ENCODE measurements at regions not wholly inside any gene's neighbourhood (a gene's known extent, or its start where the extent isn't known, plus 50 kb on each side); places are given as distances from the start of the nearest gene placed in this dataset.
A peak's percentile ranks its signal among the peaks of the same experiment; 100 is the strongest.
"Not testable (repeated sequence)": the region's sequence is repeated elsewhere in the genome, so short reads cannot be mapped to it uniquely, and the experiment has no call there.

- DNase-seq, result no peak
Observed at GRCh38 chr13:63249411-63250187, 1834.0 kb upstream of the PCDH20 start.

- not testable (repeated sequence) for DNase-seq
Observed at GRCh38 chr13:63236667-63237396, 1821.2 kb upstream of the PCDH20 start.

- not testable (repeated sequence) for DNase-seq
Observed at GRCh38 chr13:63218596-63218995, 1802.9 kb upstream of the PCDH20 start.

GRCh38 chr13:63209330-63210017, 1793.8 kb upstream of the PCDH20 start:
- no peak for DNase-seq

GRCh38 chr13:63208826-63209225, 1793.2 kb upstream of the PCDH20 start:
- no peak for DNase-seq

GRCh38 chr13:63206461-63206860, 1790.8 kb upstream of the PCDH20 start:
- no peak for DNase-seq

- no peak for DNase-seq
Observed at GRCh38 chr13:63201493-63201892, 1785.8 kb upstream of the PCDH20 start.

GRCh38 chr13:63199508-63199907, 1783.9 kb upstream of the PCDH20 start:
- no peak for DNase-seq

- peak; percentile 28 for DNase-seq
Observed at GRCh38 chr13:63198071-63198470, 1782.4 kb upstream of the PCDH20 start.

GRCh38 chr13:63195726-63196125, 1780.1 kb upstream of the PCDH20 start:
- DNase-seq, result no peak

GRCh38 chr13:63190742-63191141, 1775.1 kb upstream of the PCDH20 start:
- no peak for DNase-seq

GRCh38 chr13:63190219-63190618, 1774.6 kb upstream of the PCDH20 start:
- DNase-seq, result no peak

GRCh38 chr13:63189712-63190111, 1774.1 kb upstream of the PCDH20 start:
- DNase-seq, result no peak

- no peak for DNase-seq
Observed at GRCh38 chr13:63184693-63185092, 1769.0 kb upstream of the PCDH20 start.

- DNase-seq, result no peak
Observed at GRCh38 chr13:63175536-63175935, 1759.9 kb upstream of the PCDH20 start.

GRCh38 chr13:63167699-63168337, 1752.2 kb upstream of the PCDH20 start:
- no peak for DNase-seq

- DNase-seq, result no peak
Observed at GRCh38 chr13:63166345-63166744, 1750.7 kb upstream of the PCDH20 start.

- DNase-seq, result no peak
Observed at GRCh38 chr13:63163903-63164302, 1748.3 kb upstream of the PCDH20 start.

GRCh38 chr13:63161219-63161618, 1745.6 kb upstream of the PCDH20 start:
- DNase-seq, result peak; percentile 15

- DNase-seq, result no peak
Observed at GRCh38 chr13:63156816-63157215, 1741.2 kb upstream of the PCDH20 start.

- DNase-seq, result no peak
Observed at GRCh38 chr13:63149375-63149774, 1733.7 kb upstream of the PCDH20 start.

- DNase-seq, result no peak
Observed at GRCh38 chr13:63139277-63139676, 1723.6 kb upstream of the PCDH20 start.

- no peak for DNase-seq
Observed at GRCh38 chr13:63129995-63130394, 1714.3 kb upstream of the PCDH20 start.

All from hindlimb muscle (tissue), 1 donor.